ENCODE measurements at regions not wholly inside any gene's neighbourhood (a gene's known extent, or its start where the extent isn't known, plus 50 kb on each side); places are given as distances from the start of the nearest gene placed in this dataset.

DNA sequence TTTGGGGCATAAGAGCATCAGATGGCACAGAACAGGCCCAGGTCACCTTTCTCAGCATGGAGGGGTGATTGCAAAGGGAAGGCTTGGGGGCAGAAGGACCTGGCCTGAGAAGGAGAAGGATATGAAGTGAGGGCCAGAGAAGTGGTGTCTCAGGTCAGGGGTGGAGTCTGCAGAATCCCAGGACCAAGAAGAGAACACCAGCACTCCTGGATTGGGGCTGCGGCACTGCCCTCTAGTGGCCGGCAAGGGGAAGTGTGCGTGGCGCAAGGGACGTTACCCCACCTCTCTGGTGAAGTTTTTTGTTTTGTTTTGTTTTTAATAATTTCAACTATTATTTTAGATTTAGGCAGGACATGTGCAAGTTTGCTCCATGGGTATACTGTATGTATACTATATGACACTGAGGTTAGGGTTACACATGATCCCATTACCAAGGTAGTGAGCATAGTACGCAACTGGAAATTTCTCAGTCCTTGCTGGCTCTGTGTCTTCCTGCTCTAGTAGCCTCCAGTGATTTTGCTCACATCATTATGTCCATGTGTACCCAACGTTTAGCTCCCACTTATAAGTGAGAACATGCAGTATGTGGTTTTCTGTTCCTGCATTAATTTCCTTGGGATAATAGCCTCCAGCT, 1548.6 kb downstream of the EFNA5 start:
- H3K4me3 ChIP-seq (ENCODE audit: low read length in 2 of 2), result no peak overlapping the region
- WGBS, 2 donors, result 88% methylated on average over 7 of the region's 7 CpGs

DNA sequence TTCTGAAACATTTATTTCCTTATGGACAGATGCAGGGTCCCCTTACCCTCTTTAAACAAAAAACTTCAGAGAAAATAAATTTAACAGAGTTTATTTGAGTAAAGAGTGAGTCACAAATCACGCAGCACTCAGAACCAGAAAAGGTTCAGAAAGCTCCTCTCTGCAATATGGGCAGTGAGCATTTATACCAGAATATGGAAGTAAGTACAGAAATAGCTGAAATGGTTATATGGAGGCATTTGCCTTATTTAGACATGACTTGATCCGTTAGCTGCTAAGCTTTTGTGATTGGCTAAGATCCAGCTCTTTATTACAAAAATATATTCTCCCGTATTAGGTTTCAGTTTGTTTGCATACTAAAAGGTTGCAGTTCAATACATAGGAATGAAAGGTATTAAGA, 1554.1 kb downstream of the EFNA5 start:
- Histone ChIP-seq H3K27me3 (ENCODE audit: control insufficient read depth in 1 of 2, insufficient read depth in 2 of 2, low read length in 1 of 2) (no peaks in the 10 kb centered on the region), H3K4me3 (ENCODE audit: low read length in 2 of 2) (peak overlapping the region in 1 of 2 donors; percentile 10)

More for the DNA sequence above, 1548.6 kb downstream of the EFNA5 start:
- Histone ChIP-seq H3K4me1 (ENCODE audit: control insufficient read depth in 1 of 2, insufficient read depth in 2 of 2, low read length in 2 of 2) (no peaks in the 10 kb centered on the region), H3K27ac (ENCODE audit: low read depth in 1 of 2, low read length in 2 of 2) (no peak overlapping the region), H3K27me3 (ENCODE audit: control insufficient read depth in 1 of 2, insufficient read depth in 2 of 2, low read length in 1 of 2) (no peaks in the 10 kb centered on the region), H3K36me3 (ENCODE audit: control insufficient read depth in 1 of 2, insufficient read depth in 2 of 2, low read length in 1 of 2) (no peaks in the 10 kb centered on the region), H3K9me3 (ENCODE audit: control insufficient read depth, low read length) (no peaks in the 10 kb centered on the region)
- intact Hi-C loops (cut with DNase I), result no loop called here
- no peak for ATAC-seq (ENCODE audit: low FRiP score)
- DNase-seq, result no peak

DNA sequence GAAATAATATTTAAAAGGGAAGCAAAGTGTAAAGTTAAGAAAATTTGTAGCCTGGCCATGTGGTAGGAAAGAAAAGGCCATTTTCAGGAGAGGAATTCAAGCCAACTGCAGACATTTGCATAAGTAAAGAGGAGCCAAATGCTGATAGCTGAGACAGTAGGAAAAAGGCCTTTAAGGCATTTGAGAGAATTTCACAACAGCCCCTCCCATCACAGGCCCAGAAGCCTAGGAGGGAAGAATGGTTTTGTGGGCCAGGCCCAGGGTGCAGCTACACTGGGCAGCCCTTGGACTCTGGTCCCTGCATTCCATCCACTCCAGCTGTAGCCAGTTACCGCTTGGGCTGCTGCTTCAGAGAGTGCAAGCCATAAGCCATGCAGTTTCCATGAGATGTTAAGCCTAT, 1556.8 kb downstream of the EFNA5 start:
- intact Hi-C loops (cut with DNase I), result loop anchor here in 1 of 2 donors (10.0 kb wide), 1 partner anchor 1561 kb away; the partner anchor contains the start of gene EFNA5
- Histone ChIP-seq H3K4me3 (ENCODE audit: low read length in 2 of 2) (no peak overlapping the region), H3K4me1 (ENCODE audit: control insufficient read depth in 1 of 2, insufficient read depth in 2 of 2, low read length in 2 of 2) (no peaks in the 10 kb centered on the region), H3K36me3 (ENCODE audit: control insufficient read depth in 1 of 2, insufficient read depth in 2 of 2, low read length in 1 of 2) (no peaks in the 10 kb centered on the region), H3K27me3 (ENCODE audit: control insufficient read depth in 1 of 2, insufficient read depth in 2 of 2, low read length in 1 of 2) (no peaks in the 10 kb centered on the region), H3K27ac (ENCODE audit: low read depth in 1 of 2, low read length in 2 of 2) (no peak overlapping the region), H3K9me3 (ENCODE audit: control insufficient read depth, low read length) (peaks cover 5% of the 10 kb centered on the region)
- WGBS, 2 donors, result 94 to 99% methylated on average over 1 of the region's 1 CpG
- ATAC-seq (ENCODE audit: low FRiP score), result no peak
- no peak for DNase-seq

More for the DNA sequence above, 1554.1 kb downstream of the EFNA5 start:
- WGBS, 2 donors, result 23 to 27% methylated on average over 3 of the region's 3 CpGs
- Histone ChIP-seq H3K4me1 (ENCODE audit: control insufficient read depth in 1 of 2, insufficient read depth in 2 of 2, low read length in 2 of 2) (no peaks in the 10 kb centered on the region), H3K27ac (ENCODE audit: low read depth in 1 of 2, low read length in 2 of 2) (no peak overlapping the region), H3K36me3 (ENCODE audit: control insufficient read depth in 1 of 2, insufficient read depth in 2 of 2, low read length in 1 of 2) (no peaks in the 10 kb centered on the region), H3K9me3 (ENCODE audit: control insufficient read depth, low read length) (peaks cover 5% of the 10 kb centered on the region)
- intact Hi-C loops (cut with DNase I), result loop anchor here in 1 of 2 donors (10.0 kb wide), 1 partner anchor 1558 kb away; the partner anchor contains the start of gene EFNA5
- DNase-seq, result no peak
- no peak for ATAC-seq (ENCODE audit: low FRiP score)

DNA sequence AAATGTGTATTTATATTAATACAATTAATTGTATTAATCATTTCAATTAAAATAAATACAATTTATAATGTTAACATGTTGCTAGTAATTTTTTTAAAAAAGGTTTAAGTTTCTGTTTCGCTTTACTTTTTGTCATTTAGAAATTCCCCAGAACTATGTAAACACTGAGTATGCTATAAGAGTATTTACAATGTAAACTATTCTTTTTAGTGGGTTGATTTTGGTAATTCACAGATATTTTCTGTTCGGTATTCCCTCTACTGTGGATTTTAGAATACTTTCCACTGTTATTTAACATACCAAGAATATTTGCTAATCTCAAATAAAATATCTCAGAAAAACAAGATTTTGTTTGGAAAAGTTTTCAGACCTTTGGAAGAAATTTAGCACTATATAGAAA, 1564.4 kb downstream of the EFNA5 start:
- DNase-seq, result no peak
- Histone ChIP-seq H3K27me3 (ENCODE audit: control insufficient read depth in 1 of 2, insufficient read depth in 2 of 2, low read length in 1 of 2) (no peaks in the 10 kb centered on the region), H3K4me3 (ENCODE audit: low read length in 2 of 2) (no peak overlapping the region), H3K27ac (ENCODE audit: low read depth in 1 of 2, low read length in 2 of 2) (no peak overlapping the region), H3K9me3 (ENCODE audit: control insufficient read depth, low read length) (no peaks in the 10 kb centered on the region), H3K36me3 (ENCODE audit: control insufficient read depth in 1 of 2, insufficient read depth in 2 of 2, low read length in 1 of 2) (no peaks in the 10 kb centered on the region), H3K4me1 (ENCODE audit: control insufficient read depth in 1 of 2, insufficient read depth in 2 of 2, low read length in 2 of 2) (no peaks in the 10 kb centered on the region)
- WGBS, 2 donors, result 5 to 7% methylated on average over 2 of the region's 2 CpGs
- intact Hi-C loops (cut with DNase I), result no loop called here
- no peak for ATAC-seq (ENCODE audit: low FRiP score)

DNA sequence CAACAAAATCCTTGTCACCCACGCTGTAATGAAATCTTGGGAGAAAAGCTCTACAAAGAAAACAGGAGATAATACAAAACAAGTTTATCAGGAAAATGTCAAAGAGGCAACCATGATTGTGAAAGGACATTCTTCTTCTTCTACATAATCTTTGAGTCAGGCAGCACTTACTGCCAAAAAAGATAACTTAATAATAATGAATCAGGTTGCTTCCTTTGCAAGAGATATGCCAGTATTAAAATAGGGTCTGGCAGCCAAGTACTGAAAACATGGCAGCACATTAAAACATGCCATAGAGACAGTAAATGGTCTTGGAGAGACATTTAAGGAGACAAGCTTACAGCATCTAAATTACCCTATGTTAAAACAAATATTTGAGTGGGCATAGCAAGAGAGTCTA, 1573.4 kb downstream of the EFNA5 start:
- ATAC-seq (ENCODE audit: low FRiP score), result no peak

DNA sequence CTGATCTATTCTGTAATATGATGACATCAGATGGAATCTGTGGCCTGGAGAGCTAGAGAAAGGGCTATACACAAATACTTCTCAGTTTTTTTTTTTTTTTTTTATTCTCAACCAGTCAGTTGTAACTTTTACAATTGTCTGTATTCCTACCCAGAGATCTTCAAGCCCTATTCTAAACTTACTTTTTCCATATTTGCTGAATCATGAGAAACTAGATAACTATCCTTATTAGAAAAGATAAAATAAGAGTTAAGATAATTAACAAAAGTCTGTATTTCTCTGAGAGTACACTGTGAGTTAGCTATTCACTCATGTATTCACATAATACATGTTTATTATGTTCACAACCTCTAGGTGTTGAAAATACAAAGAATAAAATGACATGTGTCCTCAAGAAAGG, 1575.9 kb downstream of the EFNA5 start:
- DNase-seq (no peak), ATAC-seq (ENCODE audit: low FRiP score) (no peak)
- Histone ChIP-seq H3K27ac (ENCODE audit: low read depth in 1 of 2, low read length in 2 of 2) (no peak overlapping the region), H3K9me3 (ENCODE audit: control insufficient read depth, low read length) (no peaks in the 10 kb centered on the region), H3K27me3 (ENCODE audit: control insufficient read depth in 1 of 2, insufficient read depth in 2 of 2, low read length in 1 of 2) (no peaks in the 10 kb centered on the region), H3K4me3 (ENCODE audit: low read length in 2 of 2) (no peak overlapping the region), H3K36me3 (ENCODE audit: control insufficient read depth in 1 of 2, insufficient read depth in 2 of 2, low read length in 1 of 2) (no peaks in the 10 kb centered on the region), H3K4me1 (ENCODE audit: control insufficient read depth in 1 of 2, insufficient read depth in 2 of 2, low read length in 2 of 2) (no peaks in the 10 kb centered on the region)
- intact Hi-C loops (cut with DNase I), result no loop called here

More for the DNA sequence above, 1573.4 kb downstream of the EFNA5 start:
- H3K4me3 ChIP-seq (ENCODE audit: low read length in 2 of 2), result no peak overlapping the region
- H3K27me3 ChIP-seq (ENCODE audit: control insufficient read depth in 1 of 2, insufficient read depth in 2 of 2, low read length in 1 of 2), result no peaks in the 10 kb centered on the region
- H3K4me1 ChIP-seq (ENCODE audit: control insufficient read depth in 1 of 2, insufficient read depth in 2 of 2, low read length in 2 of 2), result no peaks in the 10 kb centered on the region
- H3K9me3 ChIP-seq (ENCODE audit: control insufficient read depth, low read length), result no peaks in the 10 kb centered on the region
- WGBS, 2 donors, result 18 to 20% methylated on average over 1 of the region's 1 CpG
- H3K36me3 ChIP-seq (ENCODE audit: control insufficient read depth in 1 of 2, insufficient read depth in 2 of 2, low read length in 1 of 2), result no peaks in the 10 kb centered on the region
- no peak overlapping the region for H3K27ac ChIP-seq (ENCODE audit: low read depth in 1 of 2, low read length in 2 of 2)
- no peak for DNase-seq
- intact Hi-C loops (cut with DNase I), result no loop called here

DNA sequence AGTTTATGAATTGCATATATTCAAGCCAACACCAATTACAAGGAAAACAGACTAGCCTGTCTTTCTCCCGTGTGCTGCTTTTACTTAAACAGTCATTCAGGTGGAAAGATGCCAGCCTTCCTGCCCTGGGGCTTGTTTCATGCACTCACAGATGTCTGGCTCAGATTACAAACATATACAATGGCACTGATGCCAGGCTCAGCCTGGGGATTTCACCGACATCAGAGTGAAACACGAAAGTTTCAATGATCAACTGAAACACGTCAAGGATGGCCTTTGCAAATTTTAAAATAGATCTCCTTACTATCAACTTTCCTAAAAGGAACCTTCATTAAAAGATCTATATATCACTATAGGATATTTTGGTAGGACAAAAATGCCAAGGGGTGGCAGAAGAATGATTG, 1576.5 kb downstream of the EFNA5 start:
- Histone ChIP-seq H3K27me3 (ENCODE audit: control insufficient read depth in 1 of 2, insufficient read depth in 2 of 2, low read length in 1 of 2) (no peaks in the 10 kb centered on the region), H3K9me3 (ENCODE audit: control insufficient read depth, low read length) (no peaks in the 10 kb centered on the region), H3K4me1 (ENCODE audit: control insufficient read depth in 1 of 2, insufficient read depth in 2 of 2, low read length in 2 of 2) (no peaks in the 10 kb centered on the region), H3K4me3 (ENCODE audit: low read length in 2 of 2) (no peak overlapping the region), H3K36me3 (ENCODE audit: control insufficient read depth in 1 of 2, insufficient read depth in 2 of 2, low read length in 1 of 2) (no peaks in the 10 kb centered on the region), H3K27ac (ENCODE audit: low read depth in 1 of 2, low read length in 2 of 2) (no peak overlapping the region)
- ATAC-seq (ENCODE audit: low FRiP score) (no peak), DNase-seq (no peak)
- intact Hi-C loops (cut with DNase I), result no loop called here
- 19 to 23% methylated on average over 4 of the region's 4 CpGs for WGBS, 2 donors

DNA sequence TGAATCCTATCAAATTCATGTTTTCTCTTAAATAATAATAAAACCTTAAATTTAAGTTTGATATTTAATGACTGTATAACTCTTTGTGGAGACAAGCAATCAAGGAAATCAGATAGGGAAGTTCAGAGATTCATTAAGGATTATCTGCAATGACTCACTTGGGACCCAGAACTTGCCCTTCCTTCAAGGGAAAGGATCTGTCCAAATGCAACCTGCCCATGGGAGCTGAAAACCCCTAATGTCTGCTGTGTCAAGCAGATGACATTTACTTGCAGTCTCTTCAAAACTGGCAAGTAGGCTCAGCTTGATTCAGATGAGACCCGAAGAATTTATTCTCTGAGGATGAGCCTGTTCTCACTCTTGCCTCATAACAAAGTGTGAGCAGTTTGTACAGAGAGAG, 1577.6 kb downstream of the EFNA5 start:
- intact Hi-C loops (cut with DNase I), result no loop called here
- no peaks in the 10 kb centered on the region for H3K4me1 ChIP-seq (ENCODE audit: control insufficient read depth in 1 of 2, insufficient read depth in 2 of 2, low read length in 2 of 2)
- no peaks in the 10 kb centered on the region for H3K27me3 ChIP-seq (ENCODE audit: control insufficient read depth in 1 of 2, insufficient read depth in 2 of 2, low read length in 1 of 2)
- no peak for ATAC-seq (ENCODE audit: low FRiP score)
- DNase-seq, result no peak
- H3K9me3 ChIP-seq (ENCODE audit: control insufficient read depth, low read length), result no peaks in the 10 kb centered on the region
- no peaks in the 10 kb centered on the region for H3K36me3 ChIP-seq (ENCODE audit: control insufficient read depth in 1 of 2, insufficient read depth in 2 of 2, low read length in 1 of 2)
- 90 to 97% methylated on average over 1 of the region's 1 CpG for WGBS, 2 donors
- H3K27ac ChIP-seq (ENCODE audit: low read depth in 1 of 2, low read length in 2 of 2), result no peak overlapping the region
- no peak overlapping the region for H3K4me3 ChIP-seq (ENCODE audit: low read length in 2 of 2)

DNA sequence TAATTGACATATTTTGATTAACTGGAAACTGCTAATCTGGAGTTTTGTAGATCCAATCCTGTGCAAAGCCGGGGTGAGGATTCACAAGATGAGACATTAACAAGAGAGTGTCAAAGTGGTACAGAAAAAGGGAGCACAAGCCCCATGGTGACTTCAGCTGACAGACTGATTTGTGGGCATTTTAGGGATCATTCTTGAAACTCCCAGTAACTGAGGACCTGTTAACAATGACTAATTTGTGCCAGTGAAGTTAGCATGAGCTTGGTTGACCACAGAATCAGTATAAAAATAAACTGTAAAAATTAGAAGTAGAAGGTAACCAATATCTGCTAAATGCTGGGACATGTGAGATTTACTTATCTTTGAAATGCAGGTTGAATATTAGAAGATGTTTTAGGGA, 1578.3 kb downstream of the EFNA5 start:
- DNase-seq (no peak), ATAC-seq (ENCODE audit: low FRiP score) (no peak)
- no peaks in the 10 kb centered on the region for H3K4me1 ChIP-seq (ENCODE audit: control insufficient read depth in 1 of 2, insufficient read depth in 2 of 2, low read length in 2 of 2)
- 93 to 97% methylated on average over 1 of the region's 1 CpG for WGBS, 2 donors
- no peaks in the 10 kb centered on the region for H3K9me3 ChIP-seq (ENCODE audit: control insufficient read depth, low read length)
- intact Hi-C loops (cut with DNase I), result no loop called here
- no peaks in the 10 kb centered on the region for H3K36me3 ChIP-seq (ENCODE audit: control insufficient read depth in 1 of 2, insufficient read depth in 2 of 2, low read length in 1 of 2)
- no peaks in the 10 kb centered on the region for H3K27me3 ChIP-seq (ENCODE audit: control insufficient read depth in 1 of 2, insufficient read depth in 2 of 2, low read length in 1 of 2)
- no peak overlapping the region for H3K4me3 ChIP-seq (ENCODE audit: low read length in 2 of 2)
- H3K27ac ChIP-seq (ENCODE audit: low read depth in 1 of 2, low read length in 2 of 2), result no peak overlapping the region

All from aorta (tissue), 5 donors.